Cardiac fibroblast (primary cell): ENCODE measurements at regions not wholly inside any gene's neighbourhood (a gene's known extent, or its start where the extent isn't known, plus 50 kb on each side); places are given as distances from the start of the nearest gene placed in this dataset.

Source experiments
- DNase-seq, 2 donors: peaks; one replicate each; pipeline versions ENCODE4 v3.0.0 to v3.0.0-alpha.2; 2010; ENCODE audit warnings: low read depth in 2 of 2
- H3K4me3 ChIP-seq, 2 donors: replicated peaks in 1 of 2; 1 replicate in 1 of 2; 2 replicates in 1 of 2; pipeline ENCODE4 v1.5.1; 2011; ENCODE audit warnings: low read depth in 2 of 2, low read length in 2 of 2, mild to moderate bottlenecking in 2 of 2, moderate library complexity in 1 of 2
- TF ChIP-seq, protein P1 (sequence below): IDR thresholded peaks from one replicate; pipeline ENCODE4 v1.5.1; 2011; ENCODE audit warnings: low read depth, mild to moderate bottlenecking, low read length, inconsistent platforms

DNA sequence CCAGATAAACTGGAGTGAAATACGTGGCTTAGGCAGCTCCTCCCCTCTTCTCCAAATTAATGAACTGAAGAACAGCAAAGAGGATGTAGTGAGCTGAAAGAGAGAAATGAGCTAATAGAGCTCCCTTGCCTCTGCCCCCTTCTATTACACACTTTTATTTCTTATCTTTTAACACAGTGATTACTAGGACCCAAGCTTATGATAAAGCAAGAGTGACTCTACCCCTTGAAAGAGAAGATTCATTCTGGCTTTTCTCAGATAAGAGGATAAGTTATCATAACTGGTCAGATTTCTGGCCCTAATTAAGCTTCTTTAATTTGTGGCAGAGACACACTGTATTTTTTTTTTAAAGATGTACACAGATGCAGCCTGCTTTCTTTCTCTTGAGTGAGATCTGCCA lies 102.2 kb downstream of the MSTN start:
- no peak for DNase-seq
- TF ChIP-seq, protein P1, sequence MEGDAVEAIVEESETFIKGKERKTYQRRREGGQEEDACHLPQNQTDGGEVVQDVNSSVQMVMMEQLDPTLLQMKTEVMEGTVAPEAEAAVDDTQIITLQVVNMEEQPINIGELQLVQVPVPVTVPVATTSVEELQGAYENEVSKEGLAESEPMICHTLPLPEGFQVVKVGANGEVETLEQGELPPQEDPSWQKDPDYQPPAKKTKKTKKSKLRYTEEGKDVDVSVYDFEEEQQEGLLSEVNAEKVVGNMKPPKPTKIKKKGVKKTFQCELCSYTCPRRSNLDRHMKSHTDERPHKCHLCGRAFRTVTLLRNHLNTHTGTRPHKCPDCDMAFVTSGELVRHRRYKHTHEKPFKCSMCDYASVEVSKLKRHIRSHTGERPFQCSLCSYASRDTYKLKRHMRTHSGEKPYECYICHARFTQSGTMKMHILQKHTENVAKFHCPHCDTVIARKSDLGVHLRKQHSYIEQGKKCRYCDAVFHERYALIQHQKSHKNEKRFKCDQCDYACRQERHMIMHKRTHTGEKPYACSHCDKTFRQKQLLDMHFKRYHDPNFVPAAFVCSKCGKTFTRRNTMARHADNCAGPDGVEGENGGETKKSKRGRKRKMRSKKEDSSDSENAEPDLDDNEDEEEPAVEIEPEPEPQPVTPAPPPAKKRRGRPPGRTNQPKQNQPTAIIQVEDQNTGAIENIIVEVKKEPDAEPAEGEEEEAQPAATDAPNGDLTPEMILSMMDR = no peak
- H3K4me3 ChIP-seq = no peak overlapping the region

DNA sequence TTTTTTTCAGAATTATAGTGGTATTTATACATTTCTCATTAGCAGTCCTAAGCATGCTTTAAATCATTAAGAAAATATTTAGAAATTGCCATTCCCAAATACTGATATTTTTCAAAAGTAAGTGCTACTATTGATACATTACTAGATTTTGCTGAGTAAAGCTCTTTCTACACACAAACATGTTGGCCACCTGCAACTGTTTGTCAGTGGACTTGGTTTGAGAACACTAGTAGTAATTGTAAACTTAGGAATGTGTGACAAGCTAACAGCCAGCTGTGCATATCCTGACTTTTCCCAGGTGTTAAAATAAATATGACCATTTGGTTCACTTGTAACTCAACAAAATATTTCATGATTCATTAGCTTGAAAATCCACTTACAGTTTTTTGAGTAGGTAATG lies 103.1 kb downstream of the MSTN start:
- no peak overlapping the region for H3K4me3 ChIP-seq
- no peak for DNase-seq
- TF ChIP-seq, protein P1 = no peak

DNA sequence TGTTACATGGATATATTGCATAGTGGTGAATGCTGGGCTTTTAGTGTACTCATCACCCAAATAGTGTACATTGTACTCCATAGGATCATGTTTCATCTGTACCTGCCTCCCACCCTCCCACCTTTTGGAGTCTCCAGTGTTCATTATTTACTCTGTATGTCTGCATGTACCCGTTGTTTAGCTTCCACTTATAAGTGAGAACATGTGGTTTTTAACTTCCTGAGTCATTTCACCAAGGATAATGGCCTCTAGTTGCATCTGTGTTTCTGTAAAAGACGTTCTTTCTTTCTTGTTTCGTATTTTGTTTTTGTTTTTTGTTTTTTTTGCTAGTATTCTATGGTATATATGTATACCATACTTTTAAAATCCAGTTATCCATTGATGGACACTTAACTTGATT lies 107.5 kb downstream of the MSTN start:
- TF ChIP-seq, protein P1 = no peak
- H3K4me3 ChIP-seq = no peak overlapping the region
- DNase-seq = no peak

GRCh38 chr2:189952536-189953109 lies 109.9 kb downstream of the MSTN start:
- TF ChIP-seq, protein P1 = no peak
- DNase-seq = no peak
- no peak overlapping the region for H3K4me3 ChIP-seq

DNA sequence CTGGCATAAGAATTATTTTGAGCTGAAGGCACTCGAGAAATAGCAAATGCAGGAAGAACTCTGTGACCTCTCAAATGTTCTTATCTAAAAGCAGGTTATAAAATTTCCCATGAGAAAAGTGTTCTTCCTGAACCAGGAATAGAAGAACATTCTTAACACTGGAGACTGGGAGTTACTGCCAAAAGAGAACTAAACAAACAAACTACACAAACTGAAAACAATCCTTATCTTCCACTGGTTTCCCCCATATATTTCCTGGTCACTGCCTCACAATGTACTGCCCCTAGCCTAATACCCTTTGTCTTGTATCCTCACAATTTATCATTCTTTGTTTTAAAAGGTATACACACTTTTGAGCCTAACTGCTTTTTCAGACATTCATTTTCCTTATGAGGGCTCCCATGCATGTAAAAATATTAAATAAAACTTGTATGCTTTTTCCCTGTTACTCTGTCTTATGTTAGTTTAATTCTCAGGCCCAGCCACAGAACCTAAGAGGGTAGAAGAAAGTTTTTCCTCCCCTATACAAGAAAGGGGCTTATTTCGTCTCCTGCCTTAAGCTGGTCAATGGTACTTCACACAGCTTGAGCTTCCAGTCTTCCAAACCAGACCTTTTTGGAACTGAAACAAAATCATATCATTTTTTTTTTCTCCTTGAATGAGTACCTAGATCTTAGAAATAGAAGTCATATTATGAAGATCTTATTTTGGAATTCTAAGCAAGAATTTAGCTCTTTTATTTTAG lies 110.6 kb downstream of the MSTN start:
- no peak overlapping the region for H3K4me3 ChIP-seq
- TF ChIP-seq, protein P1 = no peak
- peak in 1 of 2 donors; percentile 15 for DNase-seq

DNA sequence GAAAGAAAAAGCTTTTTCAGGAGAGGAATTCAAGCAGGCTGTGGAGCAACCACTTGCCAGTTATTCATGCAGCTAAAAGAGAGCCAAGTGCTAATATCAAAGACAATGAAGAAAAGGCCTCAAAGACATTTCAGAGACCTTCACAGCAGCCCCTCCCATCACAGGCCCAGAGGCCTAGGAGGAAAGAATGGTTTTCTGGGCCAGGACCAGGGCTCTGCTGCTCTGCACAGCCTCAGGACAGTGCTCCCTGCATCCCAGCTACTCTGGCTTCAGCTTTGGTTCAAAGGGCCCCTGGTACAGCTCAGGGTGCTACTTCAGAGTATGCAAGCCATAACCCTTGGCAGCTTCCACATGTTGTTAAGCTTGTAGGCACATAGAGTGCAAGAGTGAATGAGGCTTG lies 119.5 kb downstream of the MSTN start:
- DNase-seq = no peak
- H3K4me3 ChIP-seq = no peak overlapping the region
- TF ChIP-seq, protein P1 = no peak
